ENCODE measurements at regions not wholly inside any gene's neighbourhood (a gene's known extent, or its start where the extent isn't known, plus 50 kb on each side); places are given as distances from the start of the nearest gene placed in this dataset.

GRCh38 chr11:15300341-15300740, 185.6 kb downstream of the INSC start:
- no peak overlapping the region for H3K27ac ChIP-seq (ENCODE audit: low read depth, low read length, poor library complexity, severe bottlenecking)
- POLR2A ChIA-PET (ENCODE audit: low non-redundant PET), result no interaction called here
- no peak for TF ChIP-seq CTCF (conservative IDR thresholded peaks at IDR 0.05; ENCODE audit: low read depth, low read length)
- TF ChIP-seq EZH2 (IDR thresholded peaks at IDR 0.05; ENCODE audit: borderline replicate concordance, low read depth, low read length, poor library complexity, severe bottlenecking), result no peak
- intact Hi-C loops (cut with micrococcal nuclease; ENCODE audit: unreplicated experiment), result no loop called here
- peaks cover 14% of the 10 kb centered on the region for H3K4me1 ChIP-seq (ENCODE audit: insufficient read depth, low read length, poor library complexity, severe bottlenecking)
- H3K36me3 ChIP-seq (ENCODE audit: insufficient read depth, low read length, poor library complexity, severe bottlenecking), result no peaks in the 10 kb centered on the region
- no peak overlapping the region for H3K4me3 ChIP-seq (ENCODE audit: low read depth, low read length, poor library complexity, severe bottlenecking)
- CTCF ChIA-PET, result no interaction called here
- H3K9me3 ChIP-seq (ENCODE audit: low read depth, low read length, poor library complexity, severe bottlenecking), result peaks cover 4% of the 10 kb centered on the region
- DNase-seq (ENCODE audit: low spot score), result peak; percentile 24
- H3K27me3 ChIP-seq (replicated peaks; ENCODE audit: insufficient read depth, low read depth, low read length, poor library complexity), result no peaks in the 10 kb centered on the region
- no TSS peak for BruUV-seq (replicated peaks)

- POLR2A ChIA-PET (ENCODE audit: low non-redundant PET), result no interaction called here
- intact Hi-C loops (cut with micrococcal nuclease; ENCODE audit: unreplicated experiment), result no loop called here
- TF ChIP-seq EZH2 (IDR thresholded peaks at IDR 0.05; ENCODE audit: borderline replicate concordance, low read depth, low read length, poor library complexity, severe bottlenecking) (no peak), CTCF (conservative IDR thresholded peaks at IDR 0.05; ENCODE audit: low read depth, low read length) (no peak)
- Histone ChIP-seq H3K27me3 (replicated peaks; ENCODE audit: insufficient read depth, low read depth, low read length, poor library complexity) (no peaks in the 10 kb centered on the region), H3K4me1 (ENCODE audit: insufficient read depth, low read length, poor library complexity, severe bottlenecking) (peaks cover 12% of the 10 kb centered on the region), H3K9me3 (ENCODE audit: low read depth, low read length, poor library complexity, severe bottlenecking) (peaks cover 4% of the 10 kb centered on the region), H3K4me3 (ENCODE audit: low read depth, low read length, poor library complexity, severe bottlenecking) (no peak overlapping the region), H3K27ac (ENCODE audit: low read depth, low read length, poor library complexity, severe bottlenecking) (no peak overlapping the region), H3K36me3 (ENCODE audit: insufficient read depth, low read length, poor library complexity, severe bottlenecking) (no peaks in the 10 kb centered on the region)
- CTCF ChIA-PET, result interaction anchor here (0.7 kb wide), 1 partner anchor 31 kb away, joined by 3 read pairs; no protein-coding TSS in a partner anchor
- no TSS peak for BruUV-seq (replicated peaks)
- peak; percentile 73 for DNase-seq (ENCODE audit: low spot score)
Measured at GRCh38 chr11:15307619-15308024, 192.9 kb downstream of the INSC start.

- ChIA-PET CTCF (no interaction called here), POLR2A (ENCODE audit: low non-redundant PET) (no interaction called here)
- Histone ChIP-seq H3K9me3 (ENCODE audit: low read depth, low read length, poor library complexity, severe bottlenecking) (peaks cover 4% of the 10 kb centered on the region), H3K27me3 (replicated peaks; ENCODE audit: insufficient read depth, low read depth, low read length, poor library complexity) (no peaks in the 10 kb centered on the region), H3K27ac (ENCODE audit: low read depth, low read length, poor library complexity, severe bottlenecking) (no peak overlapping the region), H3K4me1 (ENCODE audit: insufficient read depth, low read length, poor library complexity, severe bottlenecking) (peaks cover 12% of the 10 kb centered on the region), H3K36me3 (ENCODE audit: insufficient read depth, low read length, poor library complexity, severe bottlenecking) (no peaks in the 10 kb centered on the region), H3K4me3 (ENCODE audit: low read depth, low read length, poor library complexity, severe bottlenecking) (no peak overlapping the region)
- no TSS peak for BruUV-seq (replicated peaks)
- no peak for DNase-seq (ENCODE audit: low spot score)
- no peak for TF ChIP-seq EZH2 (IDR thresholded peaks at IDR 0.05; ENCODE audit: borderline replicate concordance, low read depth, low read length, poor library complexity, severe bottlenecking)
- no peak for TF ChIP-seq CTCF (conservative IDR thresholded peaks at IDR 0.05; ENCODE audit: low read depth, low read length)
- intact Hi-C loops (cut with micrococcal nuclease; ENCODE audit: unreplicated experiment), result no loop called here
Measured at GRCh38 chr11:15308840-15309239, 194.1 kb downstream of the INSC start.
